ENCODE measurements at regions not wholly inside any gene's neighbourhood (a gene's known extent, or its start where the extent isn't known, plus 50 kb on each side); places are given as distances from the start of the nearest gene placed in this dataset.
"Not testable (repeated sequence)": the region's sequence is repeated elsewhere in the genome, so short reads cannot be mapped to it uniquely, and the experiment has no call there.

- TF ChIP-seq CTCF (IDR thresholded peaks at IDR 0.05), result no peak
- ATAC-seq, result no peak
- intact Hi-C loops (cut with DNase I, micrococcal nuclease), result no loop called here
Measured at GRCh38 chr5:112512901-112513300, 93.8 kb upstream of the EPB41L4A start.

GRCh38 chr5:112514111-112514510, 95.0 kb upstream of the EPB41L4A start:
- DNase-seq (no peak), ATAC-seq (no peak)
- intact Hi-C loops (cut with DNase I, micrococcal nuclease), result no loop called here
- no peak for TF ChIP-seq CTCF (IDR thresholded peaks at IDR 0.05)
- Histone ChIP-seq H3K9me3 (no peaks in the 10 kb centered on the region), H3K4me1 (ENCODE audit: low read depth) (no peaks in the 10 kb centered on the region), H3K4me3 (no peak overlapping the region), H3K36me3 (ENCODE audit: low read depth) (no peaks in the 10 kb centered on the region)

More at GRCh38 chr5:112512901-112513300, 93.8 kb upstream of the EPB41L4A start:
- no peak for DNase-seq
- Histone ChIP-seq H3K9me3 (no peaks in the 10 kb centered on the region), H3K4me3 (no peak overlapping the region), H3K4me1 (ENCODE audit: low read depth) (no peaks in the 10 kb centered on the region), H3K36me3 (ENCODE audit: low read depth) (no peaks in the 10 kb centered on the region)

GRCh38 chr5:112520474-112520873, 101.4 kb upstream of the EPB41L4A start:
- H3K4me1 ChIP-seq (ENCODE audit: low read depth), result peaks cover 11% of the 10 kb centered on the region
- H3K9me3 ChIP-seq; ATAC-seq; H3K36me3 ChIP-seq (ENCODE audit: low read depth); DNase-seq; H3K4me3 ChIP-seq; intact Hi-C loops (cut with DNase I, micrococcal nuclease): not testable (repeated sequence)

GRCh38 chr5:112522891-112523673, 104.0 kb upstream of the EPB41L4A start:
- intact Hi-C loops (cut with DNase I, micrococcal nuclease); H3K9me3 ChIP-seq; H3K4me3 ChIP-seq; H3K36me3 ChIP-seq (ENCODE audit: low read depth): not testable (repeated sequence)
- ATAC-seq, result peak; percentile 51
- peaks cover 11% of the 10 kb centered on the region for H3K4me1 ChIP-seq (ENCODE audit: low read depth)
- peak; percentile 57 to 84 (median 65) for DNase-seq

GRCh38 chr5:112523674-112524263, 104.7 kb upstream of the EPB41L4A start:
- intact Hi-C loops (cut with DNase I, micrococcal nuclease), result not testable (repeated sequence)

DNA sequence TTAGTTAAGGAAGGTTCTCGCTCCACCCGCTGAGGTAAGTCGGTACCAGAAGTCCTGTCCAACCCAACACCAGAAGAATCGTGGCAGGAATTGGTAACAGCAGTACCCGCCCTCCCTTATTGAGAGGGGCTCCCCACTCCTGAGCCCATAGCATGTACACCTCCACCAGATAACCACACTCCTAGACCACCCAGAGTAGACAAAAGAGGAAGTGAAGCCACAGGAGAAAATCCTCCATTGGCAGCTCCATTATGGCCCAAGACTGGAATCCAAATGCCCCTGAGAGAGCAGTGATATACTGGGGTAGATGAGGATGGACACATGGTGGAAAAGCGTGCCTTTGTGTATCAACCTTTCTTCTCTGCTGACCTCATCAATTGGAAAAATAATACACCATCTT, 106.1 kb upstream of the EPB41L4A start:
- ATAC-seq, result no peak
- Histone ChIP-seq H3K9me3 (no peaks in the 10 kb centered on the region), H3K4me3 (no peak overlapping the region), H3K36me3 (ENCODE audit: low read depth) (no peaks in the 10 kb centered on the region), H3K4me1 (ENCODE audit: low read depth) (peaks cover 11% of the 10 kb centered on the region)
- intact Hi-C loops (cut with DNase I, micrococcal nuclease), result no loop called here
- no peak for TF ChIP-seq CTCF (IDR thresholded peaks at IDR 0.05)
- no peak for DNase-seq

More at GRCh38 chr5:112523674-112524263, 104.7 kb upstream of the EPB41L4A start:
- DNase-seq, result peak in 1 of 3 donors; percentile 13
- H3K36me3 ChIP-seq (ENCODE audit: low read depth); H3K4me3 ChIP-seq; H3K9me3 ChIP-seq: not testable (repeated sequence)
- peaks cover 11% of the 10 kb centered on the region for H3K4me1 ChIP-seq (ENCODE audit: low read depth)
- ATAC-seq, result peak; percentile 62

DNA sequence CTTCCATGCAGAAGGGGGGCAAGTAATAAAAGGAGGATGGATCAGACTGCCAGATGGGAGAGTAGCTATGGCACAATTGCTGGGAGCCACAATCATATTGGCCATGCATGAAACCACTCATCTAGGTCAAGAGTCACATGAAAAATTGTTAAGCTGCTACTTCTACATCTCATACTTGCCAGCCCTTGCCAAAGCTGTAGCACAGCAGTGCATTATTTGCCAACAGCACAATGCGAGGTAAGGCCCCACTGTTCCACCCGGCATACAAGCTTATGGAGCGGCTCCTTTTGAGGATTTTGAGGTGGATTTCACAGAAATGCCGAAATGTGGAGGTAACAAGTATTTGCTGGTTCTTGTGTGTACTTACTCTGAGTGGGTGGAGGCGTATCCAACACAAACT, 109.9 kb upstream of the EPB41L4A start:
- no peak for TF ChIP-seq CTCF (IDR thresholded peaks at IDR 0.05)

More for the DNA sequence above, 109.9 kb upstream of the EPB41L4A start:
- Histone ChIP-seq H3K4me1 (ENCODE audit: low read depth) (no peaks in the 10 kb centered on the region), H3K36me3 (ENCODE audit: low read depth) (no peaks in the 10 kb centered on the region), H3K4me3 (no peak overlapping the region), H3K9me3 (no peaks in the 10 kb centered on the region)
- intact Hi-C loops (cut with DNase I, micrococcal nuclease), result no loop called here
- DNase-seq, result no peak
- ATAC-seq, result no peak
